ENCODE measurements at regions not wholly inside any gene's neighbourhood (a gene's known extent, or its start where the extent isn't known, plus 50 kb on each side); places are given as distances from the start of the nearest gene placed in this dataset.

GRCh38 chr2:204219196-204219595 is 282.6 kb downstream of the ICOS start:
- Histone ChIP-seq H3K9ac (ENCODE audit: insufficient read depth, low read length) (no peak overlapping the region), H2AFZ (ENCODE audit: low read length) (no peak overlapping the region), H3K4me2 (ENCODE audit: extremely low read depth, insufficient read depth, low read length) (no peak overlapping the region), H3K36me3 (ENCODE audit: control insufficient read depth, insufficient read depth, low read length) (no peaks in the 10 kb centered on the region), H4K20me1 (ENCODE audit: control insufficient read depth, extremely low read depth, insufficient read depth, low read length) (no peaks in the 10 kb centered on the region), H3K27ac (ENCODE audit: insufficient read depth, low read length) (no peak overlapping the region), H3K27me3 (ENCODE audit: control insufficient read depth, insufficient read depth, low read length) (no peaks in the 10 kb centered on the region), H3K4me3 (replicated peaks in 1 of 4; ENCODE audit: control extremely low read depth in 1 of 4, insufficient read depth in 1 of 4, low read depth in 3 of 4, low read length in 4 of 4) (no peak overlapping the region), H3K9me3 (ENCODE audit: control insufficient read depth, insufficient read depth, low read depth, low read length) (no peaks in the 10 kb centered on the region), H3K4me1 (ENCODE audit: control insufficient read depth, extremely low read depth, insufficient read depth, low read length) (no peaks in the 10 kb centered on the region), H3K79me2 (ENCODE audit: control insufficient read depth, insufficient read depth, low read length) (no peaks in the 10 kb centered on the region)
- DNase-seq (ENCODE audit: low read depth in 2 of 2): no peak
- no peak for TF ChIP-seq EZH2 (IDR thresholded peaks at IDR 0.05; ENCODE audit: low read length, missing control alignments)
- TF ChIP-seq, protein P1, sequence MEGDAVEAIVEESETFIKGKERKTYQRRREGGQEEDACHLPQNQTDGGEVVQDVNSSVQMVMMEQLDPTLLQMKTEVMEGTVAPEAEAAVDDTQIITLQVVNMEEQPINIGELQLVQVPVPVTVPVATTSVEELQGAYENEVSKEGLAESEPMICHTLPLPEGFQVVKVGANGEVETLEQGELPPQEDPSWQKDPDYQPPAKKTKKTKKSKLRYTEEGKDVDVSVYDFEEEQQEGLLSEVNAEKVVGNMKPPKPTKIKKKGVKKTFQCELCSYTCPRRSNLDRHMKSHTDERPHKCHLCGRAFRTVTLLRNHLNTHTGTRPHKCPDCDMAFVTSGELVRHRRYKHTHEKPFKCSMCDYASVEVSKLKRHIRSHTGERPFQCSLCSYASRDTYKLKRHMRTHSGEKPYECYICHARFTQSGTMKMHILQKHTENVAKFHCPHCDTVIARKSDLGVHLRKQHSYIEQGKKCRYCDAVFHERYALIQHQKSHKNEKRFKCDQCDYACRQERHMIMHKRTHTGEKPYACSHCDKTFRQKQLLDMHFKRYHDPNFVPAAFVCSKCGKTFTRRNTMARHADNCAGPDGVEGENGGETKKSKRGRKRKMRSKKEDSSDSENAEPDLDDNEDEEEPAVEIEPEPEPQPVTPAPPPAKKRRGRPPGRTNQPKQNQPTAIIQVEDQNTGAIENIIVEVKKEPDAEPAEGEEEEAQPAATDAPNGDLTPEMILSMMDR (conservative IDR thresholded peaks at IDR 0.05 in 1 of 2, IDR thresholded peaks at IDR 0.05 in 1 of 2; ENCODE audit: low read depth in 1 of 2, low read length in 2 of 2): no peak

- Histone ChIP-seq H3K79me2 (ENCODE audit: control insufficient read depth, insufficient read depth, low read length) (no peaks in the 10 kb centered on the region), H3K36me3 (ENCODE audit: control insufficient read depth, insufficient read depth, low read length) (no peaks in the 10 kb centered on the region), H4K20me1 (ENCODE audit: control insufficient read depth, extremely low read depth, insufficient read depth, low read length) (no peaks in the 10 kb centered on the region), H3K4me2 (ENCODE audit: extremely low read depth, insufficient read depth, low read length) (no peak overlapping the region), H3K9ac (ENCODE audit: insufficient read depth, low read length) (no peak overlapping the region), H3K27ac (ENCODE audit: insufficient read depth, low read length) (no peak overlapping the region), H2AFZ (ENCODE audit: low read length) (no peak overlapping the region), H3K27me3 (ENCODE audit: control insufficient read depth, insufficient read depth, low read length) (peaks cover under 1% of the 10 kb centered on the region), H3K9me3 (ENCODE audit: control insufficient read depth, insufficient read depth, low read depth, low read length) (no peaks in the 10 kb centered on the region), H3K4me3 (replicated peaks in 1 of 4; ENCODE audit: control extremely low read depth in 1 of 4, insufficient read depth in 1 of 4, low read depth in 3 of 4, low read length in 4 of 4) (no peak overlapping the region), H3K4me1 (ENCODE audit: control insufficient read depth, extremely low read depth, insufficient read depth, low read length) (no peaks in the 10 kb centered on the region)
- no peak for TF ChIP-seq EZH2 (IDR thresholded peaks at IDR 0.05; ENCODE audit: low read length, missing control alignments)
- TF ChIP-seq, protein P1 (conservative IDR thresholded peaks at IDR 0.05 in 1 of 2, IDR thresholded peaks at IDR 0.05 in 1 of 2; ENCODE audit: low read depth in 1 of 2, low read length in 2 of 2): no peak
- no peak for DNase-seq (ENCODE audit: low read depth in 2 of 2)
Observed at GRCh38 chr2:204220896-204221295, 284.3 kb downstream of the ICOS start.

GRCh38 chr2:204223046-204223445 is 286.5 kb downstream of the ICOS start:
- Histone ChIP-seq H3K4me3 (replicated peaks in 1 of 4; ENCODE audit: control extremely low read depth in 1 of 4, insufficient read depth in 1 of 4, low read depth in 3 of 4, low read length in 4 of 4) (no peak overlapping the region), H3K79me2 (ENCODE audit: control insufficient read depth, insufficient read depth, low read length) (no peaks in the 10 kb centered on the region), H2AFZ (ENCODE audit: low read length) (no peak overlapping the region), H3K27me3 (ENCODE audit: control insufficient read depth, insufficient read depth, low read length) (peaks cover 3% of the 10 kb centered on the region), H4K20me1 (ENCODE audit: control insufficient read depth, extremely low read depth, insufficient read depth, low read length) (no peaks in the 10 kb centered on the region), H3K4me2 (ENCODE audit: extremely low read depth, insufficient read depth, low read length) (no peak overlapping the region), H3K27ac (ENCODE audit: insufficient read depth, low read length) (no peak overlapping the region), H3K9ac (ENCODE audit: insufficient read depth, low read length) (no peak overlapping the region), H3K4me1 (ENCODE audit: control insufficient read depth, extremely low read depth, insufficient read depth, low read length) (no peaks in the 10 kb centered on the region), H3K9me3 (ENCODE audit: control insufficient read depth, insufficient read depth, low read depth, low read length) (no peaks in the 10 kb centered on the region), H3K36me3 (ENCODE audit: control insufficient read depth, insufficient read depth, low read length) (no peaks in the 10 kb centered on the region)
- TF ChIP-seq, protein P1 (conservative IDR thresholded peaks at IDR 0.05 in 1 of 2, IDR thresholded peaks at IDR 0.05 in 1 of 2; ENCODE audit: low read depth in 1 of 2, low read length in 2 of 2): no peak
- no peak for TF ChIP-seq EZH2 (IDR thresholded peaks at IDR 0.05; ENCODE audit: low read length, missing control alignments)
- no peak for DNase-seq (ENCODE audit: low read depth in 2 of 2)
